ENCODE measurements at regions not wholly inside any gene's neighbourhood (a gene's known extent, or its start where the extent isn't known, plus 50 kb on each side); places are given as distances from the start of the nearest gene placed in this dataset.

- DNase-seq, result no peak
- Mint-ChIP-seq H3K4me1 (no peaks in the 10 kb centered on the region), H3K36me3 (ENCODE audit: low read depth) (no peaks in the 10 kb centered on the region), H3K27ac (no peak overlapping the region), H3K27me3 (no peaks in the 10 kb centered on the region), H3K4me3 (no peak overlapping the region), H3K9me3 (no peaks in the 10 kb centered on the region)
- intact Hi-C loops (cut with micrococcal nuclease), result no loop called here
Observed at GRCh38 chr1:106217765-106218164, 838.7 kb upstream of the PRMT6 start.

GRCh38 chr1:106222403-106222802 is 834.1 kb upstream of the PRMT6 start:
- H3K4me3 Mint-ChIP-seq, result no peak overlapping the region
- no peaks in the 10 kb centered on the region for H3K27me3 Mint-ChIP-seq
- no peaks in the 10 kb centered on the region for H3K9me3 Mint-ChIP-seq
- DNase-seq, result no peak
- H3K36me3 Mint-ChIP-seq (ENCODE audit: low read depth), result no peaks in the 10 kb centered on the region
- no peaks in the 10 kb centered on the region for H3K4me1 Mint-ChIP-seq
- no peak overlapping the region for H3K27ac Mint-ChIP-seq
- intact Hi-C loops (cut with micrococcal nuclease), result no loop called here

DNA sequence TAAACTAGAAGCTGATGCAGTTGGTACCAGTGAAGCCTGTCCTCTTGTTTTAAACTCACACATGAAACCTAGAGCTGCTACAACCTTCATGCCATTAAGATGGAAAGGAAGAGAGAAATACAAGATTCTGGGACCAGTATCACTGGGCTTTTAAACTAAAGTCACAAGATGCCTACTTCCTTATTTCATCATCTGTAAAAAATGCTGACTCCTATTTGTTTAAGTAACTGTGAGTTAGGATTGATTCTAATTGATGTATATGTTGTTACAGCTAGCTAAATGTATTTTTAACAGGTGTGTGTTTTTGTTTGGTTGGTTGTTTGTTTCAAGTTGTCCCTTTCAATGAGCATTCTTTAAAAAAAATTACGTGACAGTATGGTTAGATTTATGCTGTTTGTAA is 833.3 kb upstream of the PRMT6 start:
- H3K27ac Mint-ChIP-seq, result no peak overlapping the region
- no peak for DNase-seq
- no peaks in the 10 kb centered on the region for H3K9me3 Mint-ChIP-seq
- no peak overlapping the region for H3K4me3 Mint-ChIP-seq
- intact Hi-C loops (cut with micrococcal nuclease), result no loop called here
- no peaks in the 10 kb centered on the region for H3K4me1 Mint-ChIP-seq
- H3K36me3 Mint-ChIP-seq (ENCODE audit: low read depth), result no peaks in the 10 kb centered on the region
- no peaks in the 10 kb centered on the region for H3K27me3 Mint-ChIP-seq

GRCh38 chr1:106224426-106224825 is 832.0 kb upstream of the PRMT6 start:
- intact Hi-C loops (cut with micrococcal nuclease), result no loop called here
- Mint-ChIP-seq H3K27ac (no peak overlapping the region), H3K4me1 (no peaks in the 10 kb centered on the region), H3K27me3 (no peaks in the 10 kb centered on the region), H3K9me3 (no peaks in the 10 kb centered on the region), H3K36me3 (ENCODE audit: low read depth) (no peaks in the 10 kb centered on the region), H3K4me3 (no peak overlapping the region)
- no peak for DNase-seq

DNA sequence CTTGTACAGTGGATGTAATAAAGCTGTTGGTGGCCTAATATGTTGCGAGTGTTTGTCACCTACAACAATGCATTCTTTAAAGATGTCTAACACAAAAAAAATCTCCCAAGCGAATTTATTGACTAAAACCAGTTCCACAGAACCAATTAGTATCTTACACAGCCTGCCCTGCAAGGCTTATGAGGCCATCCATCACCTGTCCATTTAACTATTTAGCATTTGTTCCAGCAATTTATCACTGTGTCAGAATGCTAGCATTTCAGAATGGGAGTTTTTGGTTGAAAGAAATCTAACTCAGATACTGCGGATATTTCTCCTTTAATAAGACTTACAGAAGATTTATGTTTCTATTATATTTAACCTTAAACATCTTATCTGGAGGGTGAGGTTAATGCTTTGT is 831.1 kb upstream of the PRMT6 start:
- Mint-ChIP-seq H3K27ac (no peak overlapping the region), H3K36me3 (ENCODE audit: low read depth) (no peaks in the 10 kb centered on the region), H3K9me3 (no peaks in the 10 kb centered on the region), H3K4me1 (no peaks in the 10 kb centered on the region), H3K4me3 (no peak overlapping the region), H3K27me3 (no peaks in the 10 kb centered on the region)
- DNase-seq, result no peak
- intact Hi-C loops (cut with micrococcal nuclease), result no loop called here

DNA sequence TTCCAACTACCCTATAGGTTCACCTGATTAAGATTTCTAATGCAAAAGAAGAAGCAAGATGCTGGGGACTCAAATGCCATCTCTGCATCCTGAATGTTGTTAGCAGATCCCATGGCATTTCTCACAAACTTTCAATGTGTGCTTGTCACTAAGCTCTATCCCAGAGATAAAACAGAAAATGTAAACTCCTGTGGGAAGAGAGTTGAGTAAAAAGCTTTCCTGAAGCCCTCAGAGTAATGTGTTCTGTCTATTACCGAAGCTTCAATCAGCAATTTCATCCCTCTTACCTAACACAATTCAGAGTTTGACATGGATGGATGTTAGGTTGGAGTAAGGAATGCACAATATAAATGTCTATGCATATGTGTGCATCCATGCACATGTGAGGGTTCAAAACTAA is 829.9 kb upstream of the PRMT6 start:
- H3K9me3 Mint-ChIP-seq, result no peaks in the 10 kb centered on the region
- no peaks in the 10 kb centered on the region for H3K4me1 Mint-ChIP-seq
- H3K36me3 Mint-ChIP-seq (ENCODE audit: low read depth), result no peaks in the 10 kb centered on the region
- H3K4me3 Mint-ChIP-seq, result no peak overlapping the region
- no peaks in the 10 kb centered on the region for H3K27me3 Mint-ChIP-seq
- intact Hi-C loops (cut with micrococcal nuclease), result no loop called here
- no peak for DNase-seq
- no peak overlapping the region for H3K27ac Mint-ChIP-seq

- H3K27ac Mint-ChIP-seq, result no peak overlapping the region
- H3K27me3 Mint-ChIP-seq, result no peaks in the 10 kb centered on the region
- H3K36me3 Mint-ChIP-seq (ENCODE audit: low read depth), result no peaks in the 10 kb centered on the region
- H3K4me1 Mint-ChIP-seq, result no peaks in the 10 kb centered on the region
- DNase-seq, result no peak
- intact Hi-C loops (cut with micrococcal nuclease), result no loop called here
- no peak overlapping the region for H3K4me3 Mint-ChIP-seq
- H3K9me3 Mint-ChIP-seq, result peaks cover 7% of the 10 kb centered on the region
Observed at GRCh38 chr1:106232128-106232527, 824.3 kb upstream of the PRMT6 start.

GRCh38 chr1:106233511-106233910 is 823.0 kb upstream of the PRMT6 start:
- Mint-ChIP-seq H3K4me1 (no peaks in the 10 kb centered on the region), H3K27me3 (no peaks in the 10 kb centered on the region), H3K4me3 (no peak overlapping the region), H3K9me3 (peaks cover 7% of the 10 kb centered on the region), H3K36me3 (ENCODE audit: low read depth) (no peaks in the 10 kb centered on the region), H3K27ac (no peak overlapping the region)
- DNase-seq, result no peak
- intact Hi-C loops (cut with micrococcal nuclease), result no loop called here

DNA sequence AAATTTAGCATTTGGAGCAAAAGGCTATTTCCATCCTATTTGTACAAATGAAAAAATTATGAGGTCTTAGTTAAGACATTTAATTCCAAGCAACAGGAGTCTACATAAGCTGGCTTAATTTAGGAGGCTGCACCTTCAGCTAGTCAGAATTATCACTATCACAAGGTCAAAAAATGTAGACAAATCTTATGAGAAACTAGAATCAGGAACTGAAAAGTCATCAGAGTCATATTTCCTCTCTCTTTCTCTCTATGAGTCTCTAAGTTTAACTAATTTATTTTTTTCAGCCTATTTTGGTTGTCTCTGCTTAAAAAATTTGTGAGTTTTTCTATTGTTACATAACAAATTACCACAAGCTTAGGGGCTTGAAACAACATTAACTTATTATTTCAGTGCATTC is 807.1 kb upstream of the PRMT6 start:
- intact Hi-C loops (cut with micrococcal nuclease), result no loop called here
- Mint-ChIP-seq H3K4me1 (no peaks in the 10 kb centered on the region), H3K27ac (no peak overlapping the region), H3K27me3 (no peaks in the 10 kb centered on the region), H3K4me3 (no peak overlapping the region), H3K9me3 (peaks cover 4% of the 10 kb centered on the region), H3K36me3 (ENCODE audit: low read depth) (no peaks in the 10 kb centered on the region)
- DNase-seq, result no peak

DNA sequence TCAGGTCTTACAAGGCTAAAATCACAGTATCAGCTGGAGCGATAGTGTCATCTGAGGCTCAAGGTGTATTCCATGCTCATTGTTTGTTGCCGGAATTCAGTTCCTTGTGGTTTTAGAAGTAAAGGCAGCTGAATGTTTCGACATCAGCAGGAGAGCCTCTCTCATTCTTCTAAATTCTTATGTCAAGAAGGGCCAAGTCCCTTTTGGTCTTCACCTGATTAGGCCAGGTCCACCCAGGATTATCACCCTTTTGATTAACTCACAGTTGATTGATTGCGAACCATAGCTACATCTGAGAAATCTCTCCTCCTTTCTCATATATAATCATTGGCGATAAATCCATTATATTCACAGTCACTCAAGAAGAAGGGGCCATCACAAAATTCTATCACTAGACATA is 806.7 kb upstream of the PRMT6 start:
- no peaks in the 10 kb centered on the region for H3K27me3 Mint-ChIP-seq
- H3K36me3 Mint-ChIP-seq (ENCODE audit: low read depth), result no peaks in the 10 kb centered on the region
- H3K4me3 Mint-ChIP-seq, result no peak overlapping the region
- no peaks in the 10 kb centered on the region for H3K4me1 Mint-ChIP-seq
- H3K27ac Mint-ChIP-seq, result no peak overlapping the region
- H3K9me3 Mint-ChIP-seq, result peaks cover 4% of the 10 kb centered on the region
- DNase-seq, result no peak
- intact Hi-C loops (cut with micrococcal nuclease), result no loop called here

DNA sequence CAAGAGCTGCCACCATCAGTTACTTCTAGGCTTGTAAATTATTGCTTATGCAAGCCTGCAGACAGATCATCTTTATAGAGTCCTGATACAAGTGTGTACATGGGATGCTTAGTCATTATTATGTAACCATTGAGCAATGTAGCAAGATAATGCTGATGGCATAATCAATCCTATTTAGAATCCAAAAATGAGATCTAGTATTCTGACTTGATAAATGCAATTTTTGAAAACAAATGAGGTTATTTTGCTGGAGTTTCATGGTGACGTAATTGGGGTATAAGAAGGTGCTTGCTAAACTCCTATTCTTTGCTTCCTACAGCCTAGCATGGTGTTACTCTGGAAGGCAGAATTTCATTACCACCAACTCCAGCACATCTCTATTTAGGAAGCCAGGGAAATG is 801.7 kb upstream of the PRMT6 start:
- Mint-ChIP-seq H3K27ac (no peak overlapping the region), H3K36me3 (ENCODE audit: low read depth) (no peaks in the 10 kb centered on the region), H3K27me3 (no peaks in the 10 kb centered on the region), H3K4me3 (no peak overlapping the region), H3K9me3 (peaks cover 13% of the 10 kb centered on the region), H3K4me1 (no peaks in the 10 kb centered on the region)
- intact Hi-C loops (cut with micrococcal nuclease), result no loop called here
- DNase-seq, result no peak

GRCh38 chr1:106266786-106267185 is 789.7 kb upstream of the PRMT6 start:
- Mint-ChIP-seq H3K4me3 (no peak overlapping the region), H3K27ac (no peak overlapping the region), H3K27me3 (no peaks in the 10 kb centered on the region), H3K9me3 (peaks cover 9% of the 10 kb centered on the region), H3K36me3 (ENCODE audit: low read depth) (no peaks in the 10 kb centered on the region), H3K4me1 (no peaks in the 10 kb centered on the region)
- DNase-seq, result no peak
- intact Hi-C loops (cut with micrococcal nuclease), result no loop called here

GRCh38 chr1:106268070-106268469 is 788.4 kb upstream of the PRMT6 start:
- Mint-ChIP-seq H3K27ac (no peak overlapping the region), H3K36me3 (ENCODE audit: low read depth) (no peaks in the 10 kb centered on the region)
- intact Hi-C loops (cut with micrococcal nuclease), result no loop called here

GRCh38 chr1:106276871-106277270 is 779.6 kb upstream of the PRMT6 start:
- H3K27ac Mint-ChIP-seq, result no peak overlapping the region

More at GRCh38 chr1:106268070-106268469, 788.4 kb upstream of the PRMT6 start:
- Mint-ChIP-seq H3K4me3 (no peak overlapping the region), H3K4me1 (no peaks in the 10 kb centered on the region), H3K27me3 (no peaks in the 10 kb centered on the region), H3K9me3 (peaks cover 8% of the 10 kb centered on the region)
- no peak for DNase-seq

GRCh38 chr1:106277786-106278185 is 778.7 kb upstream of the PRMT6 start:
- DNase-seq, result no peak
- no peak overlapping the region for H3K4me3 Mint-ChIP-seq
- no peaks in the 10 kb centered on the region for H3K4me1 Mint-ChIP-seq
- intact Hi-C loops (cut with micrococcal nuclease), result no loop called here
- no peaks in the 10 kb centered on the region for H3K27me3 Mint-ChIP-seq
- no peaks in the 10 kb centered on the region for H3K9me3 Mint-ChIP-seq
- H3K27ac Mint-ChIP-seq, result no peak overlapping the region
- H3K36me3 Mint-ChIP-seq (ENCODE audit: low read depth), result no peaks in the 10 kb centered on the region

More at GRCh38 chr1:106276871-106277270, 779.6 kb upstream of the PRMT6 start:
- Mint-ChIP-seq H3K27me3 (no peaks in the 10 kb centered on the region), H3K9me3 (no peaks in the 10 kb centered on the region), H3K4me1 (no peaks in the 10 kb centered on the region), H3K36me3 (ENCODE audit: low read depth) (no peaks in the 10 kb centered on the region), H3K4me3 (no peak overlapping the region)
- no peak for DNase-seq
- intact Hi-C loops (cut with micrococcal nuclease), result no loop called here

Measured in activated CD4-positive, alpha-beta T cell treated with anti-CD3 and anti-CD28 coated beads, Interleukin-2, amount 10 ng/mL, durations not matched to agents 24 days and 14 days (primary cell).